BE2C (cell line): ENCODE measurements at regions not wholly inside any gene's neighbourhood (a gene's known extent, or its start where the extent isn't known, plus 50 kb on each side); places are given as distances from the start of the nearest gene placed in this dataset.

Experiments
- DNase-seq: peaks from one replicate; pipeline ENCODE4 v3.0.0-alpha.2; 2020
- H3K27me3 ChIP-seq: fragments of 250-450 bp; sonication (Bioruptor Pico); 2 replicates; pipeline ENCODE4 v1.5.1; 2020; ENCODE audit warnings: mild to moderate bottlenecking
- H3K36me3 ChIP-seq: fragments of 250-450 bp; sonication (Bioruptor Pico); 2 replicates; pipeline ENCODE4 v1.5.1; 2020; ENCODE audit warnings: mild to moderate bottlenecking
- H3K4me1 ChIP-seq: fragments of 250-450 bp; sonication (Bioruptor Pico); 2 replicates; pipeline ENCODE4 v1.5.1; 2020
- H3K4me3 ChIP-seq: 2 replicates; pipeline ENCODE4 v1.5.1; 2011; ENCODE audit warnings: low read depth, low read length
- H3K9me3 ChIP-seq: fragments of 250-450 bp; sonication (Bioruptor Pico); 2 replicates; pipeline ENCODE4 v1.5.1; 2020
- TF ChIP-seq, protein P1 (sequence below): IDR thresholded peaks from 2 replicates; pipeline ENCODE4 v1.5.1; 2012; ENCODE audit warnings: mild to moderate bottlenecking, low read depth, low read length

DNA sequence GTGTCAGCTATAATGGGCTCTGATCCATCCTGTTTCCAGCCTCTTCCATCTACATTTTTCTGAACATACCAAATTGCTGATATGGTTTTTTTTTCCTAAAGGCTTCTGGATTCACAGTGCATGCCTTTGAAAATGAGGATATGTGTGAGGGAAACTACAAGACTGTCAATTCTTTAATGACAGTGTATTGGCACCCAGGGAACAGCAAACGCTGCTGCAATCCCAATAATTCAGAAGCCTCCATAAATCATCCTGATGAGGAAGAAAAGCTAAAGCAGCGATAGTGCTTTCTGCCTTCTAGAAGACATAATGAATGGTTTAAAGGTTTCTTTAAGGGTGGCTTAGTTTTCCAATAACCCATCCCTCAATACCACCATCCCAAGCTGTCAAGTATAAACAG lies 304.5 kb upstream of the PKDCC start:
- no peaks in the 10 kb centered on the region for H3K4me1 ChIP-seq
- H3K36me3 ChIP-seq: no peaks in the 10 kb centered on the region
- H3K9me3 ChIP-seq: no peaks in the 10 kb centered on the region
- no peaks in the 10 kb centered on the region for H3K27me3 ChIP-seq
- no peak for DNase-seq
- H3K4me3 ChIP-seq: no peak overlapping the region
- TF ChIP-seq, protein P1, sequence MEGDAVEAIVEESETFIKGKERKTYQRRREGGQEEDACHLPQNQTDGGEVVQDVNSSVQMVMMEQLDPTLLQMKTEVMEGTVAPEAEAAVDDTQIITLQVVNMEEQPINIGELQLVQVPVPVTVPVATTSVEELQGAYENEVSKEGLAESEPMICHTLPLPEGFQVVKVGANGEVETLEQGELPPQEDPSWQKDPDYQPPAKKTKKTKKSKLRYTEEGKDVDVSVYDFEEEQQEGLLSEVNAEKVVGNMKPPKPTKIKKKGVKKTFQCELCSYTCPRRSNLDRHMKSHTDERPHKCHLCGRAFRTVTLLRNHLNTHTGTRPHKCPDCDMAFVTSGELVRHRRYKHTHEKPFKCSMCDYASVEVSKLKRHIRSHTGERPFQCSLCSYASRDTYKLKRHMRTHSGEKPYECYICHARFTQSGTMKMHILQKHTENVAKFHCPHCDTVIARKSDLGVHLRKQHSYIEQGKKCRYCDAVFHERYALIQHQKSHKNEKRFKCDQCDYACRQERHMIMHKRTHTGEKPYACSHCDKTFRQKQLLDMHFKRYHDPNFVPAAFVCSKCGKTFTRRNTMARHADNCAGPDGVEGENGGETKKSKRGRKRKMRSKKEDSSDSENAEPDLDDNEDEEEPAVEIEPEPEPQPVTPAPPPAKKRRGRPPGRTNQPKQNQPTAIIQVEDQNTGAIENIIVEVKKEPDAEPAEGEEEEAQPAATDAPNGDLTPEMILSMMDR: no peak

DNA sequence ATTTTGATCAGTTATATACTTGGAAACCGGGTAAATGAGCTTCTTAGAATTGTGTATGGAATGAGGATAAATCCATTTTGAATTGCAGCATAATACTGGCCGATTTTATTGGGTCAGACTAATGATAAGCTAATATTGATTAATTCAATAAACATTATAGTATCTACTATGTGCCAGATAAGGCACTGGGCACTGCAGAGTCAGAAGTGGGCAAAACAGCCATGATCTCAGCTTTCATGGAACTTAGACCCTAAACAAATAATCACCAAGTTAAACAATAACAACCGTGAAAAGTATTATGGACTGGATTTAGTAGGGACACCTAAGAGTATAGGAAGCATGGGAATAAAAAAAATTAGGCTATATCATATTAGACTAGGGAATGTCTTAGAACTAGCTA lies 297.0 kb upstream of the PKDCC start:
- Histone ChIP-seq H3K4me3 (no peak overlapping the region), H3K4me1 (no peaks in the 10 kb centered on the region), H3K36me3 (no peaks in the 10 kb centered on the region), H3K9me3 (no peaks in the 10 kb centered on the region), H3K27me3 (peaks cover 4% of the 10 kb centered on the region)
- TF ChIP-seq, protein P1: no peak
- DNase-seq: no peak

DNA sequence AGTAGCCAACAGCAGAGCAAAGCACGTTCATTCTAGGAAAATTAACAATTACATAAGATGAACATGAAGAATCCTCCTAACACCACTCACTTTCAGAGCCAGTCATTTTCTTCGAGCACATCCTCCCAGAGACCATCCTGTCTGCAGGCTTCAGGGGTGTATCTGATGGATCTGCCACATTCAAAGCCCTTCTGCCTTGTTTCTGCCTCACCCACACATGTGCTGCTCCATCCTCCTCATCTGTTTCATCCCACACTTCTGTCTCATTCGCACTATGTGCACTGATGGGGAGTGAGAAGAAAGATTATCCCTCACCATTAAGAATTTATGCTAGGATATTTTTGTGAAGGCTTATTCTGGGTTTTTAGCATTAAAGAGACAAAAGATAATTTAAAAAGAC lies 287.9 kb upstream of the PKDCC start:
- Histone ChIP-seq H3K27me3 (peaks cover 3% of the 10 kb centered on the region; the same call in 1 of the 2 replicates), H3K9me3 (no peaks in the 10 kb centered on the region), H3K4me1 (no peaks in the 10 kb centered on the region), H3K36me3 (no peaks in the 10 kb centered on the region), H3K4me3 (no peak overlapping the region)
- TF ChIP-seq, protein P1: no peak
- DNase-seq: no peak

DNA sequence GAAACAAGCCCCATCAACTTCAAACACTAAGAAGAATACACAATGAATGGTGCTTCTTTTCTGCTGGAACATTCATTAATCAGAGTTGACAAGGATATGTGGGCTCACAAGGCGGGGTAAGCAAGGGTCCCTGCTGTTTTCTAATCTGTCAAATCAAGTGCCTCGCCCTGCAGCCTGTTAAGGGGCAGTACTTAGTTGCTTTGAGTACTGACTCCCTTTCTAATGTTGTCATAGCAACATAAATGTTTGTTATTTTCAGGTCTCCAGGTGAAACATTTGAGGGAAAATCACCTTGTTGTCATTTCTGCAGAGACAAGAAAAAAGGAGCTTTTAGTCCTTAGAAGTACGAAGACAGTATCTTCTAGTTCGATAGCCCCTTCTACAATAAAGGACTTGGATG lies 284.7 kb upstream of the PKDCC start:
- TF ChIP-seq, protein P1: no peak
- H3K36me3 ChIP-seq: no peaks in the 10 kb centered on the region
- no peak overlapping the region for H3K4me3 ChIP-seq
- DNase-seq: no peak
- no peaks in the 10 kb centered on the region for H3K9me3 ChIP-seq
- no peaks in the 10 kb centered on the region for H3K4me1 ChIP-seq
- no peaks in the 10 kb centered on the region for H3K27me3 ChIP-seq

DNA sequence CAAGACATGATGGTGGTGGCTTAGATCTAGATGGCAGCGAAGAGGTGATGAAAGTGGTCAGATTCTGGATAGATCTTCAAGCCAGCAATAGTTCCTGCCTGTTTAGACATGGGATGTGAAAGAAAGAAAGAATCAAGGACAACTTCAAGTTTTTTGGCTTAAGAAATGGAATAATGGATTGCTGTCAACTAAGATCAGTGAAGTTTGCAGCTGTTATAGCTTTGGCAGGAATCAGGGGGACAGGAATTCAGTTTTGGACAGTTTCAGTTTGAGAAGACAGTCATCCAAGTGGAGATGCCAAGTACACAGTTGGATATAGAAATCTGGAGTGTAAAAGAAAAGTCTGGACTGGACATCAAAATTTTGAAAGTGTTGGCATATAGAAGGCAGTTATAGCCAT lies 283.7 kb upstream of the PKDCC start:
- no peak for DNase-seq
- H3K4me1 ChIP-seq: no peaks in the 10 kb centered on the region
- no peak overlapping the region for H3K4me3 ChIP-seq
- H3K27me3 ChIP-seq: no peaks in the 10 kb centered on the region; the same call in none of the 2 replicates
- no peaks in the 10 kb centered on the region for H3K9me3 ChIP-seq
- no peaks in the 10 kb centered on the region for H3K36me3 ChIP-seq
- TF ChIP-seq, protein P1: no peak

DNA sequence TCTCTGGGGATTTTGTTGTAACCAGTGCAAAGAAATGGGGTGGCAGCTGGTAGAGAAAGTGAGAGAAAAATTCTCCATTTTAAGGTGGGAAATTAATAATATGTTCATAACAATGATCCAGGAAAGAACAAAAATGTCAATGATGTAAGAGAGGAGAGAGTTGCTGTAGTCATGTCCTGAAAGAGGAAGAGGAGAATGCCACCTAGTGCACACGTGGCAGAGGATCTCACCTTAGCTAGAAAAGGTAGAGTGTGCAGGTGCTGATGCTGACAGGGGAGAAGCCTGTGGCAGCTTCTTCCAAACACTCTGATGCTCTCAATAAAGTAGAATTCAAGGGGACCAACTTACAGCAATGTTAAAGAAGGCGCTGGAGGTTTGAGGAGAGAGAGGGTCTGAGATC lies 282.9 kb upstream of the PKDCC start:
- DNase-seq: no peak
- no peaks in the 10 kb centered on the region for H3K4me1 ChIP-seq
- no peaks in the 10 kb centered on the region for H3K36me3 ChIP-seq
- H3K27me3 ChIP-seq: peaks cover 6% of the 10 kb centered on the region
- TF ChIP-seq, protein P1: no peak
- H3K4me3 ChIP-seq: no peak overlapping the region
- H3K9me3 ChIP-seq: no peaks in the 10 kb centered on the region
